Uterus (tissue), 3 donors: ENCODE measurements at regions not wholly inside any gene's neighbourhood (a gene's known extent, or its start where the extent isn't known, plus 50 kb on each side); places are given as distances from the start of the nearest gene placed in this dataset.
"Not testable (repeated sequence)": the region's sequence is repeated elsewhere in the genome, so short reads cannot be mapped to it uniquely, and the experiment has no call there.

Experiments used
- DNase-seq, 2 donors: peaks; one replicate each; pipeline ENCODE4 v3.0.0-alpha.2; 2019 to 2020
- H3K27ac ChIP-seq, 2 donors: fragments of 200-600 bp; sonication (generic); 1 replicate in 1 of 2; 2 replicates in 1 of 2; pipeline ENCODE4 v1.5.1; 2016 to 2018
- H3K27me3 ChIP-seq, 2 donors: fragments of 200-600 bp; sonication (generic); one replicate each; pipeline ENCODE4 v1.5.1; 2018 to 2019; ENCODE audit warnings: control low read depth in 1 of 2
- H3K36me3 ChIP-seq, 2 donors: fragments of 200-600 bp; sonication (generic); one replicate each; pipeline ENCODE4 v1.5.1; 2019; ENCODE audit warnings: control low read depth in 1 of 2
- H3K4me1 ChIP-seq, 2 donors: fragments of 200-600 bp; sonication (generic); one replicate each; pipeline ENCODE4 v1.5.1; 2018 to 2019; ENCODE audit warnings: control low read depth in 1 of 2
- H3K4me3 ChIP-seq, 2 donors: fragments of 200-600 bp; sonication (generic); 1 replicate in 1 of 2; 2 replicates in 1 of 2; pipeline ENCODE4 v1.5.1; 2018 to 2019; ENCODE audit warnings: mild to moderate bottlenecking in 1 of 2
- H3K9me3 ChIP-seq, 2 donors: fragments of 200-600 bp; sonication (generic); one replicate each; pipeline ENCODE4 v1.5.1; 2019; ENCODE audit warnings: control low read depth in 1 of 2
- POLR2A ChIP-seq, 2 donors: fragments of 450-650 bp; IDR thresholded peaks; one replicate each; pipeline ENCODE4 v1.6.1; 2016; ENCODE audit warnings: antibody characterized with exemption in 2 of 2, mild to moderate bottlenecking in 1 of 2, moderate library complexity in 1 of 2
- intact Hi-C: fragments of 100-400 bp; cut with DNase I; formaldehyde crosslinking; loops from one replicate; pipeline ENCODE4 v1.15.1; 2023; ENCODE audit warnings: low total_unique reads
- TF ChIP-seq, protein P1 (sequence below), 4 experiments: fragments of 200-600 bp in 2 of 4; fragments of 450-650 bp in 2 of 4; sonication (generic) in 2 of 4; IDR thresholded peaks; one replicate each; pipeline ENCODE4 v1.5.1; 2016 to 2019; ENCODE audit warnings: antibody characterized with exemption in 4 of 4, mild to moderate bottlenecking in 2 of 4, moderate library complexity in 1 of 4
- donor health status: DM: yes; HTN: yes; CAD: no.

DNA sequence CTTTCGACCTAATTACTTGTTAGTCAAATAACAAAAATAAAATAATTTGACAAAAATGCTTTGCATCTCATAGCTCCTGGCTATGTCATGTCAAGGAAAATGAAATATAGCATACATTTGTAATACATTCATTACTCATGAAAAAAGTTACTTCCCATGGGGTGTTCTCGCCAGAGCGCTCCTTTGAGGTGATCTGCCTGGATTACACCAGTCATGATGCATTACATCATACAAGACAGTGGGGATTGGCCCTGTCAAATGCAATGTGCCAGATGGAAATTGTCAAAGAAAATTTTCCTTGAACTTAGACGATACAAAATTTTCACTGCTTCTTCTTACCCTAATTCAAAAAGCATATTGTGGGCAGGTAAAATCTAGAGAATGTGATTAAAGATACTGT is 215.6 kb upstream of the B3GALT2 start:
- intact Hi-C loops = no loop called here
- no peak overlapping the region for H3K27ac ChIP-seq
- TF ChIP-seq POLR2A (IDR thresholded peaks at IDR 0.05) = no peak
- TF ChIP-seq, protein P1, sequence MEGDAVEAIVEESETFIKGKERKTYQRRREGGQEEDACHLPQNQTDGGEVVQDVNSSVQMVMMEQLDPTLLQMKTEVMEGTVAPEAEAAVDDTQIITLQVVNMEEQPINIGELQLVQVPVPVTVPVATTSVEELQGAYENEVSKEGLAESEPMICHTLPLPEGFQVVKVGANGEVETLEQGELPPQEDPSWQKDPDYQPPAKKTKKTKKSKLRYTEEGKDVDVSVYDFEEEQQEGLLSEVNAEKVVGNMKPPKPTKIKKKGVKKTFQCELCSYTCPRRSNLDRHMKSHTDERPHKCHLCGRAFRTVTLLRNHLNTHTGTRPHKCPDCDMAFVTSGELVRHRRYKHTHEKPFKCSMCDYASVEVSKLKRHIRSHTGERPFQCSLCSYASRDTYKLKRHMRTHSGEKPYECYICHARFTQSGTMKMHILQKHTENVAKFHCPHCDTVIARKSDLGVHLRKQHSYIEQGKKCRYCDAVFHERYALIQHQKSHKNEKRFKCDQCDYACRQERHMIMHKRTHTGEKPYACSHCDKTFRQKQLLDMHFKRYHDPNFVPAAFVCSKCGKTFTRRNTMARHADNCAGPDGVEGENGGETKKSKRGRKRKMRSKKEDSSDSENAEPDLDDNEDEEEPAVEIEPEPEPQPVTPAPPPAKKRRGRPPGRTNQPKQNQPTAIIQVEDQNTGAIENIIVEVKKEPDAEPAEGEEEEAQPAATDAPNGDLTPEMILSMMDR (IDR thresholded peaks at IDR 0.05) = no peak
- no peak for DNase-seq
- H3K9me3 ChIP-seq = no peaks in the 10 kb centered on the region
- H3K27me3 ChIP-seq = no peaks in the 10 kb centered on the region
- peaks cover 0 to 1% of the 10 kb centered on the region in 2 donors for H3K4me1 ChIP-seq
- H3K4me3 ChIP-seq = no peak overlapping the region
- H3K36me3 ChIP-seq = no peaks in the 10 kb centered on the region

DNA sequence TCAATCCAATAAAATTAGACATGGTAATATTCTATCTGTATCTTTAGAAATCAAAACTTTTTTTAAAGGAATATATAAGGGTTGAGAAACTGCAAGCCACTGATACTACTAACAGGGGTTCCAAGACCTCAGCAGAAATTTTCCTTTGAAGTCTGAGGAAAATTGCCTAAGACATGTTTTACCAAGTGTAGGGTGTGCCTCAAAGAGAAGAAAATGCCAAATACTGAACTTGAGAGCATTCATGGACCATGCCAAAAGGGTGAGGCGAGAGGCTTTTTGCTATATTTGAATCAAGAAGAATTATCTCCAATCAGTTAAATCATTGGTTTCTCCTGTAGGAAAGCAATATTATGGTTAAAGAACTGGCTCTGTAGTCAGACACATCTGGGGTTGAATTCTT is 207.9 kb upstream of the B3GALT2 start:
- DNase-seq = no peak
- H3K4me3 ChIP-seq = no peak overlapping the region
- no peaks in the 10 kb centered on the region for H3K27me3 ChIP-seq
- H3K4me1 ChIP-seq = no peaks in the 10 kb centered on the region
- TF ChIP-seq, protein P1 (IDR thresholded peaks at IDR 0.05) = no peak
- no peak for TF ChIP-seq POLR2A (IDR thresholded peaks at IDR 0.05)
- H3K36me3 ChIP-seq = no peaks in the 10 kb centered on the region
- intact Hi-C loops = no loop called here
- H3K9me3 ChIP-seq = no peaks in the 10 kb centered on the region
- H3K27ac ChIP-seq = no peak overlapping the region

DNA sequence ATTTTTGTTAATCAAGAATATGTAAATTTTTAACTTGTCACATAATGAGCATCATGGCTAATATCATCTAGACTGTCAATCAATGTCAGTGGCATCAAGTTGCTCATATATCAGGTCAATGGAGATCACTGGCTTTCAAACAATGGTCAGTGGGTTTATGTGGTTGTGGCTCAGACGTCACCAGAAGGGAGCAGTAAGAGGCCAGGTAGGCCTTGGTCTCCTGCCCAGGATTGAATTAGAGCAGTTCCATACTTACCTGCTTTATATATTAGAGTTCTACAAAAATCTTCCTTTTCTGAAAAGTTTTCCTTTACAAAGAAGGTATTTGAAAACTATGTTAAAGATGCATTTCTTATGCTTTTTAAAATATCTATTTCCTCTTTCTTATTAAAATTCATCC is 206.3 kb upstream of the B3GALT2 start:
- Histone ChIP-seq H3K9me3 (no peaks in the 10 kb centered on the region), H3K4me3 (no peak overlapping the region), H3K4me1 (no peaks in the 10 kb centered on the region), H3K27me3 (no peaks in the 10 kb centered on the region), H3K27ac (no peak overlapping the region), H3K36me3 (no peaks in the 10 kb centered on the region)
- TF ChIP-seq, protein P1 (IDR thresholded peaks at IDR 0.05) = no peak
- no peak for TF ChIP-seq POLR2A (IDR thresholded peaks at IDR 0.05)
- intact Hi-C loops = no loop called here
- DNase-seq = no peak

DNA sequence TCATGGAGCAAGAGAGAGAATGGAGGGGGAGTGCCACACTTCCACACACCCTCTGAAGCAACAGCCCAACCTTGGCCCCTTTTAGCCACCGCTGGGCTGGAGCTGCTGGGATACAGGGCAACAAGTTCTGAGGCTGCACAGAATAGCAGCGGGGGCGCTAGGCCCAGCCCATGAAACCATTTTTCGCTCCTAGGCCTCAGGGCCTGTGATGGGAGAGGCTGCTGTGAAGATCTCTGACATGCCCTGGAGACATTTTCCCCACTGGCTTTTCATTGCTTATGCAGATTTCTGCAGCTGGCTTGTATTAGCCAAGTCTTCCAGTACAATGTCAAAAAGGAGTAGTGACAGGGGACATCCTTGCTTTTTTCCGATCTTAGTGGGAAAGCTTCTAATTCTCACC is 202.3 kb upstream of the B3GALT2 start:
- TF ChIP-seq, protein P1 (IDR thresholded peaks at IDR 0.05) = no peak
- no peak for TF ChIP-seq POLR2A (IDR thresholded peaks at IDR 0.05)

DNA sequence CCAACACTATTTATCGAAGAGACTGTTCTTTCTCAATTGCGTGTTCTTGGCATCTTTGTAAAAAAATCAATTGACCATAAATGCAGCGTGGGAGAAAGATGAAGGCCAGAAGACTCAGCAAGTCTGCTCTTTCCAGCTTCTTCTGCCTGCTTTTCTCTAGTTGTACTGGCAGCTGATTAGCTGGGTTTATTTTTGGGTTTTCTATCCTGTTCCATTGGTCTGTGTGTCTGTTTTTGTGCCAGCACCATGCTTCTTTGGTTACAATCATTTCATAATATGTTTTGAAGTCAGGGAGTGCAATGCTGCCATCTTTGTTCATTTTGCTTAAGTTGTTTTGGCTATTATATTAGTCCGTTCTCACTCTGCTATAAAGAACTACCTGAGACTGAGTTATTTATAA is 201.8 kb upstream of the B3GALT2 start:
- no peaks in the 10 kb centered on the region for H3K27me3 ChIP-seq
- no peaks in the 10 kb centered on the region for H3K36me3 ChIP-seq
- no peaks in the 10 kb centered on the region for H3K9me3 ChIP-seq
- no peak for DNase-seq
- no peaks in the 10 kb centered on the region for H3K4me1 ChIP-seq
- TF ChIP-seq POLR2A (IDR thresholded peaks at IDR 0.05) = no peak
- H3K27ac ChIP-seq = no peak overlapping the region
- H3K4me3 ChIP-seq = no peak overlapping the region
- intact Hi-C loops = no loop called here

More for the DNA sequence above, 202.3 kb upstream of the B3GALT2 start:
- H3K27me3 ChIP-seq = no peaks in the 10 kb centered on the region
- H3K4me1 ChIP-seq = no peaks in the 10 kb centered on the region
- no peak for DNase-seq
- no peak overlapping the region for H3K4me3 ChIP-seq
- intact Hi-C loops = no loop called here
- H3K27ac ChIP-seq = no peak overlapping the region
- no peaks in the 10 kb centered on the region for H3K36me3 ChIP-seq
- no peaks in the 10 kb centered on the region for H3K9me3 ChIP-seq

DNA sequence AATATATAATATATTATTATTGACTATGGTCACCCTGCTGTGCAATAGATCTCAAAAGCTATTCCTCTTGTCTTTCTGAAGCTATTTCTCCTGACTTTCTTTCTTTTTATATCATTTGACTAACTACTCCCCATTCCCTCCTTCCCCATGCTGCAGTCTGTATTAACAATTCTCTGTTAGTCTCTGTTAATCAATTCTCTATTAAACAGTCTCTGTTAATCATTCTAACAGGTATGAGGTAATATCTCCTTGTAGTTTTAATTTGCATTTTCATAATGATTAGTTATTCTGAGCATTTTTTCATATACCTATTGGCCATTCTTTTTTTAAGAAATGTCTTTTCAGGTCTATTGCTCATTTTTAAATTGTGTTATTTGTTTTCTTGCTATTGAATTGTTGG is 201.0 kb upstream of the B3GALT2 start:
- Histone ChIP-seq H3K9me3 (no peaks in the 10 kb centered on the region), H3K36me3 (no peaks in the 10 kb centered on the region), H3K27me3 (no peaks in the 10 kb centered on the region), H3K4me3 (no peak overlapping the region), H3K4me1 (no peaks in the 10 kb centered on the region), H3K27ac (no peak overlapping the region)
- TF ChIP-seq POLR2A (IDR thresholded peaks at IDR 0.05) = no peak
- intact Hi-C loops = no loop called here
- DNase-seq = no peak

DNA sequence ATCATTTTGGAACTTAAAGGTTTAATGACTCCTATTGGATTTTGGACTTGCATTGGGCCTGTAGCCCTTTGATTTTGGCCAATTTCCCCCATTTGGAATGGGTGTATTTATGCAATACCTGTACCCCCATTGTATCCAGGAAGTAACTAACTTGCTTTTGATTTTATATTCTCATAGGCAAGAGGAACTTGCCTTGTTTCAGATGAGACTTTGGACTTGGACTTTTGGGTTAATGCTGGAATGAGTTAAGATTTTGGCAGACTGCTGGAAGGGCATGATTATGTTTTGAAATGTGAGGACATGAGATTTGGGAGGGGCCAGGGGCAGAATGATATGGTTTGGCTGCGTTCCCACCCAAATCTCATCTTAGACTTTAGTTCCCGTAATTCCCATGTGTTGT is 192.0 kb upstream of the B3GALT2 start:
- DNase-seq, H3K4me1 ChIP-seq, H3K9me3 ChIP-seq, H3K36me3 ChIP-seq, H3K27ac ChIP-seq, intact Hi-C loops, H3K4me3 ChIP-seq, H3K27me3 ChIP-seq: not testable (repeated sequence)
